ENCODE measurements at regions not wholly inside any gene's neighbourhood (a gene's known extent, or its start where the extent isn't known, plus 50 kb on each side); places are given as distances from the start of the nearest gene placed in this dataset.

DNA sequence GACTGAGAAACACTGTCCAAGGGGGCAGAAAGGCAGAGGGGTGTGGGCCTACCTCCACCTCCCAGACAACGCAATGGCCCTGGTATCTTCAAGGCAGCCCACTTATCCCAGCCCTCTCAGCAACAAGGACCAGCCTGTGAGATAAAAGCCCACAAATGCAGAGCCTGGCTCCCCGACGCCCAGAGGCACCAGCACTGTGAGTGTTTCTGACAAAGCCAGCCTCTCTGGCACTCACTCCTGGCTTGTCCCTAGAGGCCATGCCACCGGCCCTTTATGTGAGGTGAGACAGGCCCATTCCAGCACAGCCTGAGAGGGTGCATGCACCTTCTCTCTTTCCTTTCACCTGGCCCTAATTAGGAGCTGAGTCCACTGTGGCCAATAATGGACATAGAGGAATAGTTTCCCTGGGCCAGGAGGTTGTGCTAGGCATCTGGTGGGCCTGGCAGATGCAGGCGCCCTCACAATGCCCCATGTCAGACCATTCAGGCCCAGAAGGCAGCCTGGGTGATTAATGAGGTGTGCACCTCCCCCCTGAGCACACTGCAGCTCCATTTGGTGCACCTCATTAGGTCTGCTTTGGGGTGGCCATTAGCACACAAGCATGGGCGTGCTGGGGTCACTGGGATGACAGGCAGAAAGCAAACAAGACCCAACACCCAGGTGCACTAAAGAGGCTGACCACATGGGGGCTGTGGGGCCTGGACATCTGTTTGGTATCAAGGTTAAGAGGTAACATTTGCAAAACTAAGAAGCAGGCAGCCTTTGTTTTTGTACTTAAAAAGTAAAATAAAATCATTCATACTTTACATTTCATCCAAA lies 176.0 kb downstream of the MED10 start:
- TF ChIP-seq EP300 (IDR thresholded peaks at IDR 0.05; ENCODE audit: low read depth), result no peak
- TF ChIP-seq, protein P1, sequence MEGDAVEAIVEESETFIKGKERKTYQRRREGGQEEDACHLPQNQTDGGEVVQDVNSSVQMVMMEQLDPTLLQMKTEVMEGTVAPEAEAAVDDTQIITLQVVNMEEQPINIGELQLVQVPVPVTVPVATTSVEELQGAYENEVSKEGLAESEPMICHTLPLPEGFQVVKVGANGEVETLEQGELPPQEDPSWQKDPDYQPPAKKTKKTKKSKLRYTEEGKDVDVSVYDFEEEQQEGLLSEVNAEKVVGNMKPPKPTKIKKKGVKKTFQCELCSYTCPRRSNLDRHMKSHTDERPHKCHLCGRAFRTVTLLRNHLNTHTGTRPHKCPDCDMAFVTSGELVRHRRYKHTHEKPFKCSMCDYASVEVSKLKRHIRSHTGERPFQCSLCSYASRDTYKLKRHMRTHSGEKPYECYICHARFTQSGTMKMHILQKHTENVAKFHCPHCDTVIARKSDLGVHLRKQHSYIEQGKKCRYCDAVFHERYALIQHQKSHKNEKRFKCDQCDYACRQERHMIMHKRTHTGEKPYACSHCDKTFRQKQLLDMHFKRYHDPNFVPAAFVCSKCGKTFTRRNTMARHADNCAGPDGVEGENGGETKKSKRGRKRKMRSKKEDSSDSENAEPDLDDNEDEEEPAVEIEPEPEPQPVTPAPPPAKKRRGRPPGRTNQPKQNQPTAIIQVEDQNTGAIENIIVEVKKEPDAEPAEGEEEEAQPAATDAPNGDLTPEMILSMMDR (IDR thresholded peaks at IDR 0.05), result no peak
- no peak for TF ChIP-seq POLR2A (IDR thresholded peaks at IDR 0.05)

Measured in transverse colon (tissue), 3 donors.